ENCODE measurements at regions not wholly inside any gene's neighbourhood (a gene's known extent, or its start where the extent isn't known, plus 50 kb on each side); places are given as distances from the start of the nearest gene placed in this dataset.

DNA sequence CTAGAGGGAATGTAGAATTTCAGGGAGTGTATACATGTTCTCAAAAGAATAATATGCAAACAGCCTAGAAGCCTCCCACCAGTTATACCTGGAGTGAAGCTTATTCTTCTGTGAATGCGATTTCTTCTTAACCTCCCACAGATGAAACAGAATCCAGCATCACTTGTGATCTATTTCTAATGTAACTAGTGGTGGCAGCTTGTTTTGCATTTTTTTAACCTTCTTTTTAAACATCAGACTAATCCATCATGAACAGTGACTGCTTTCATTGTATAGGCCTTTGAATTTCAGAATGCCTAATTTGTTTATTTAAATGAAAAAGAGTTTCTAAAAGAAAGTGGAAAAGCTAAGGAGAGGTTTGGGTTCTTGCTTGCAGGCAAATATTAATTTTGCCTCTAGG, 85.7 kb upstream of the EPHA4 start:
- no TSS peak for BruUV-seq (replicated peaks)
- no peak overlapping the region for H3K27ac ChIP-seq (ENCODE audit: extremely low read length, insufficient read depth, low read length)
- no peaks in the 10 kb centered on the region for H3K27me3 ChIP-seq (ENCODE audit: control insufficient read depth in 1 of 2, insufficient read depth in 2 of 2, low read length in 2 of 2)
- CTCF ChIA-PET (ENCODE audit: low intra/inter-chr PET ratio, low total read pairs): no interaction called here
- H3K79me2 ChIP-seq (ENCODE audit: insufficient read depth, low read length): no peaks in the 10 kb centered on the region
- POLR2A ChIA-PET: no interaction called here
- in situ Hi-C loops (cut with HindIII; ENCODE audit: extremely low pct_ligation_motif_present, low pct_unique_long_range_greater_than_20kb): no loop called here
- H2AFZ ChIP-seq (ENCODE audit: low read length): no peak overlapping the region
- WGBS (ENCODE audit: low lambda C conversion rate): 3% methylated on average over 1 of the region's 1 CpG
- ATAC-seq (no peak), DNase-seq (ENCODE audit: low spot score) (no peak), FAIRE-seq (no peak)
- intact Hi-C loops (cut with micrococcal nuclease; ENCODE audit: unreplicated experiment): no loop called here
- TF ChIP-seq ZNF12 (CRISPR knock-in tag; IDR thresholded peaks at IDR 0.05): no peak
- TF ChIP-seq ZNF619 (CRISPR knock-in tag; IDR thresholded peaks at IDR 0.05): no peak
- no peak for TF ChIP-seq SALL1 (CRISPR knock-in tag; IDR thresholded peaks at IDR 0.05)
- TF ChIP-seq ZNF790 (CRISPR knock-in tag; IDR thresholded peaks at IDR 0.05; ENCODE audit: borderline replicate concordance): no peak
- TF ChIP-seq SAFB2 (CRISPR knock-in tag; IDR thresholded peaks at IDR 0.05; ENCODE audit: borderline replicate concordance, low read depth): no peak
- no peak for TF ChIP-seq MED13 (CRISPR knock-in tag; IDR thresholded peaks at IDR 0.05)
- no peak for TF ChIP-seq ZNF207 (IDR thresholded peaks at IDR 0.05; ENCODE audit: borderline replicate concordance)
- no peak for TF ChIP-seq NR2F1 (CRISPR knock-in tag; IDR thresholded peaks at IDR 0.05)
- TF ChIP-seq NR2F2 (IDR thresholded peaks at IDR 0.05; ENCODE audit: borderline replicate concordance, low read depth): no peak
- no peak for TF ChIP-seq RBM22 (optimal IDR thresholded peaks at IDR 0.05; ENCODE audit: low read length)
- no peak overlapping the region for H3K4me2 ChIP-seq (ENCODE audit: low read depth, low read length)
- H3K9ac ChIP-seq (ENCODE audit: insufficient read depth, low read depth, low read length): no peak overlapping the region
- H4K20me1 ChIP-seq (ENCODE audit: insufficient read depth, low read length): no peaks in the 10 kb centered on the region
- no peaks in the 10 kb centered on the region for H3K4me1 ChIP-seq (ENCODE audit: insufficient read depth, low read length)
- peaks cover 9% of the 10 kb centered on the region; the same call in 1 of the 2 replicates for H3K9me3 ChIP-seq (ENCODE audit: low read length)
- H3K36me3 ChIP-seq (replicated peaks in 1 of 2; ENCODE audit: control insufficient read depth in 1 of 2, insufficient read depth in 2 of 2, low read length in 2 of 2): no peaks in the 10 kb centered on the region
- no peak overlapping the region for H3K4me3 ChIP-seq (replicated peaks in 1 of 3; ENCODE audit: insufficient read depth in 1 of 3, low read depth in 2 of 3, low read length in 3 of 3)

- Histone ChIP-seq H3K4me2 (ENCODE audit: low read depth, low read length) (no peak overlapping the region), H3K79me2 (ENCODE audit: insufficient read depth, low read length) (no peaks in the 10 kb centered on the region), H3K4me1 (ENCODE audit: insufficient read depth, low read length) (no peaks in the 10 kb centered on the region), H3K4me3 (replicated peaks in 1 of 3; ENCODE audit: insufficient read depth in 1 of 3, low read depth in 2 of 3, low read length in 3 of 3) (no peak overlapping the region), H3K27me3 (ENCODE audit: control insufficient read depth in 1 of 2, insufficient read depth in 2 of 2, low read length in 2 of 2) (no peaks in the 10 kb centered on the region), H3K9me3 (ENCODE audit: low read length) (peaks cover 5% of the 10 kb centered on the region; the same call in 1 of the 2 replicates), H3K27ac (ENCODE audit: extremely low read length, insufficient read depth, low read length) (no peak overlapping the region), H2AFZ (ENCODE audit: low read length) (no peak overlapping the region), H3K36me3 (replicated peaks in 1 of 2; ENCODE audit: control insufficient read depth in 1 of 2, insufficient read depth in 2 of 2, low read length in 2 of 2) (no peaks in the 10 kb centered on the region), H4K20me1 (ENCODE audit: insufficient read depth, low read length) (no peaks in the 10 kb centered on the region), H3K9ac (ENCODE audit: insufficient read depth, low read depth, low read length) (no peak overlapping the region)
- in situ Hi-C loops (cut with HindIII; ENCODE audit: extremely low pct_ligation_motif_present, low pct_unique_long_range_greater_than_20kb) (no loop called here), intact Hi-C loops (cut with micrococcal nuclease; ENCODE audit: unreplicated experiment) (no loop called here)
- no peak for TF ChIP-seq ZNF460 (CRISPR knock-in tag; IDR thresholded peaks at IDR 0.05; ENCODE audit: borderline replicate concordance)
- TF ChIP-seq MAFK (conservative IDR thresholded peaks at IDR 0.05 in 1 of 2, IDR thresholded peaks at IDR 0.05 in 1 of 2; ENCODE audit: low read length in 2 of 2): 0 out of 4 replicates have a peak, but pooled peaks of 1 of the 2 experiments have one; percentile 1
- TF ChIP-seq, protein P1, sequence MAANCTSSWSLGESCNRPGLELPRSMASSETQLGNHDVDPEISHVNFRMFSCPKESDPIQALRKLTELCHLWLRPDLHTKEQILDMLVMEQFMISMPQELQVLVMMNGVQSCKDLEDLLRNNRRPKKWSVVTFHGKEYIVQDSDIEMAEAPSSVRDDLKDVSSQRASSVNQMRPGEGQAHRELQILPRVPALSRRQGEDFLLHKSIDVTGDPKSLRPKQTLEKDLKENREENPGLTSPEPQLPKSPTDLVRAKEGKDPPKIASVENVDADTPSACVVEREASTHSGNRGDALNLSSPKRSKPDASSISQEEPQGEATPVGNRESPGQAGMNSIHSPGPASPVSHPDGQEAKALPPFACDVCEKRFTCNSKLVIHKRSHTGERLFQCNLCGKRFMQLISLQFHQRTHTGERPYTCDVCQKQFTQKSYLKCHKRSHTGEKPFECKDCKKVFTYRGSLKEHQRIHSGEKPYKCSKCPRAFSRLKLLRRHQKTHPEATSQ (CRISPR knock-in tag; IDR thresholded peaks at IDR 0.05; ENCODE audit: borderline replicate concordance): no peak
- ATAC-seq: no peak
- ChIA-PET POLR2A (no interaction called here), CTCF (ENCODE audit: low intra/inter-chr PET ratio, low total read pairs) (no interaction called here)
- WGBS (ENCODE audit: low lambda C conversion rate): 2% methylated on average over 3 of the region's 3 CpGs
- no peak for FAIRE-seq
- no peak for DNase-seq (ENCODE audit: low spot score)
- no TSS peak for BruUV-seq (replicated peaks)
Observed at GRCh38 chr2:221655300-221655699, 83.2 kb upstream of the EPHA4 start.

Data from HepG2 (cell line).